ENCODE measurements at regions not wholly inside any gene's neighbourhood (a gene's known extent, or its start where the extent isn't known, plus 50 kb on each side); places are given as distances from the start of the nearest gene placed in this dataset.

- DNase-seq: no peak
Observed at GRCh38 chr2:120669971-120670370, 65.7 kb upstream of the GLI2 start.

- no peak for DNase-seq
Observed at GRCh38 chr2:120670371-120670770, 65.3 kb upstream of the GLI2 start.

GRCh38 chr2:120670771-120671480 lies 64.7 kb upstream of the GLI2 start:
- DNase-seq: no peak

- no peak for DNase-seq
Observed at GRCh38 chr2:120672526-120673204, 63.0 kb upstream of the GLI2 start.

- DNase-seq: no peak
Observed at GRCh38 chr2:120673205-120673550, 62.5 kb upstream of the GLI2 start.

GRCh38 chr2:120673571-120674061 lies 62.1 kb upstream of the GLI2 start:
- no peak for DNase-seq

- DNase-seq: no peak
Observed at GRCh38 chr2:120674246-120675170, 61.2 kb upstream of the GLI2 start.

GRCh38 chr2:120675460-120676130 lies 60.1 kb upstream of the GLI2 start:
- no peak for DNase-seq

- DNase-seq: no peak
Observed at GRCh38 chr2:120677221-120677620, 58.4 kb upstream of the GLI2 start.

- DNase-seq: no peak
Observed at GRCh38 chr2:120677696-120678247, 57.9 kb upstream of the GLI2 start.

GRCh38 chr2:120678251-120678650 lies 57.4 kb upstream of the GLI2 start:
- peak; percentile 10 for DNase-seq

- no peak for DNase-seq
Observed at GRCh38 chr2:120678926-120679325, 56.7 kb upstream of the GLI2 start.

- DNase-seq: no peak
Observed at GRCh38 chr2:120679526-120679925, 56.1 kb upstream of the GLI2 start.

- DNase-seq: peak; percentile 73
Observed at GRCh38 chr2:120680136-120680761, 55.4 kb upstream of the GLI2 start.

GRCh38 chr2:120681181-120681580 lies 54.5 kb upstream of the GLI2 start:
- no peak for DNase-seq

GRCh38 chr2:120681696-120682288 lies 53.9 kb upstream of the GLI2 start:
- no peak for DNase-seq

- no peak for DNase-seq
Observed at GRCh38 chr2:120682654-120683053, 53.0 kb upstream of the GLI2 start.

- no peak for DNase-seq
Observed at GRCh38 chr2:120683081-120683480, 52.6 kb upstream of the GLI2 start.

- DNase-seq: no peak
Observed at GRCh38 chr2:120683701-120684100, 52.0 kb upstream of the GLI2 start.

- DNase-seq: no peak
Observed at GRCh38 chr2:120684289-120685065, 51.2 kb upstream of the GLI2 start.
